ENCODE measurements at regions not wholly inside any gene's neighbourhood (a gene's known extent, or its start where the extent isn't known, plus 50 kb on each side); places are given as distances from the start of the nearest gene placed in this dataset.

DNA sequence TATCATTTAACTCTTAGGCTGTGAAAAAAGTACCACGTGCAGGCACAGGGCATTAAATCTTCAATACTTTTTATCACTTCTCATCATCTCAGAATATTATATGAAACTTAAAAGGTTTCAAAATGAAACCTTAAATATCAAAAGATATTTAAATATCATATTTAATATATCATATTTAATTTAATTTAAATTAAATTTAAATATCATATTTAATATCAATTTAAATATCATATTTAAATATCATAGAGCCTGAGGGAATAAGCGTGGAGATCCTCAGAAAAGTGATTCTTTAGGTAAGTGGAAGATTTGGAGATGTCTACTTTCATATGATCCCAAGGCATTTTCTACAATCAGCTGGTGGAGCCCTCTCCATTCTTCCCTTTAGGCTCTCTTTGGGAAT, 716.6 kb downstream of the OTOL1 start:
- TF ChIP-seq YY1 (IDR thresholded peaks at IDR 0.05; ENCODE audit: low read depth) (no peak), RAD21 (IDR thresholded peaks at IDR 0.05; ENCODE audit: low read depth) (no peak), EP300 (IDR thresholded peaks at IDR 0.05; ENCODE audit: borderline replicate concordance) (no peak), TAF1 (IDR thresholded peaks at IDR 0.05; ENCODE audit: low read depth) (no peak), TCF12 (IDR thresholded peaks at IDR 0.05; ENCODE audit: low read depth) (no peak), TEAD4 (IDR thresholded peaks at IDR 0.05) (no peak), EGR1 (IDR thresholded peaks at IDR 0.05) (no peak), NFIC (IDR thresholded peaks at IDR 0.05) (no peak), FOXM1 (IDR thresholded peaks at IDR 0.05; ENCODE audit: borderline replicate concordance, low read depth) (no peak), CREB1 (IDR thresholded peaks at IDR 0.05; ENCODE audit: low read depth) (no peak), CEBPB (IDR thresholded peaks at IDR 0.05) (no peak)
- TF ChIP-seq, protein P1, sequence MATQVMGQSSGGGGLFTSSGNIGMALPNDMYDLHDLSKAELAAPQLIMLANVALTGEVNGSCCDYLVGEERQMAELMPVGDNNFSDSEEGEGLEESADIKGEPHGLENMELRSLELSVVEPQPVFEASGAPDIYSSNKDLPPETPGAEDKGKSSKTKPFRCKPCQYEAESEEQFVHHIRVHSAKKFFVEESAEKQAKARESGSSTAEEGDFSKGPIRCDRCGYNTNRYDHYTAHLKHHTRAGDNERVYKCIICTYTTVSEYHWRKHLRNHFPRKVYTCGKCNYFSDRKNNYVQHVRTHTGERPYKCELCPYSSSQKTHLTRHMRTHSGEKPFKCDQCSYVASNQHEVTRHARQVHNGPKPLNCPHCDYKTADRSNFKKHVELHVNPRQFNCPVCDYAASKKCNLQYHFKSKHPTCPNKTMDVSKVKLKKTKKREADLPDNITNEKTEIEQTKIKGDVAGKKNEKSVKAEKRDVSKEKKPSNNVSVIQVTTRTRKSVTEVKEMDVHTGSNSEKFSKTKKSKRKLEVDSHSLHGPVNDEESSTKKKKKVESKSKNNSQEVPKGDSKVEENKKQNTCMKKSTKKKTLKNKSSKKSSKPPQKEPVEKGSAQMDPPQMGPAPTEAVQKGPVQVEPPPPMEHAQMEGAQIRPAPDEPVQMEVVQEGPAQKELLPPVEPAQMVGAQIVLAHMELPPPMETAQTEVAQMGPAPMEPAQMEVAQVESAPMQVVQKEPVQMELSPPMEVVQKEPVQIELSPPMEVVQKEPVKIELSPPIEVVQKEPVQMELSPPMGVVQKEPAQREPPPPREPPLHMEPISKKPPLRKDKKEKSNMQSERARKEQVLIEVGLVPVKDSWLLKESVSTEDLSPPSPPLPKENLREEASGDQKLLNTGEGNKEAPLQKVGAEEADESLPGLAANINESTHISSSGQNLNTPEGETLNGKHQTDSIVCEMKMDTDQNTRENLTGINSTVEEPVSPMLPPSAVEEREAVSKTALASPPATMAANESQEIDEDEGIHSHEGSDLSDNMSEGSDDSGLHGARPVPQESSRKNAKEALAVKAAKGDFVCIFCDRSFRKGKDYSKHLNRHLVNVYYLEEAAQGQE (IDR thresholded peaks at IDR 0.05; ENCODE audit: low read depth) = no peak
- TF ChIP-seq, protein P2, sequence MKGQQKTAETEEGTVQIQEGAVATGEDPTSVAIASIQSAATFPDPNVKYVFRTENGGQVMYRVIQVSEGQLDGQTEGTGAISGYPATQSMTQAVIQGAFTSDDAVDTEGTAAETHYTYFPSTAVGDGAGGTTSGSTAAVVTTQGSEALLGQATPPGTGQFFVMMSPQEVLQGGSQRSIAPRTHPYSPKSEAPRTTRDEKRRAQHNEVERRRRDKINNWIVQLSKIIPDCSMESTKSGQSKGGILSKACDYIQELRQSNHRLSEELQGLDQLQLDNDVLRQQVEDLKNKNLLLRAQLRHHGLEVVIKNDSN (IDR thresholded peaks at IDR 0.05) = no peak
- TF ChIP-seq, protein P3, sequence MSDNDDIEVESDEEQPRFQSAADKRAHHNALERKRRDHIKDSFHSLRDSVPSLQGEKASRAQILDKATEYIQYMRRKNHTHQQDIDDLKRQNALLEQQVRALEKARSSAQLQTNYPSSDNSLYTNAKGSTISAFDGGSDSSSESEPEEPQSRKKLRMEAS (IDR thresholded peaks at IDR 0.05) = no peak
